Lower leg skin (tissue), 4 donors: ENCODE measurements at regions not wholly inside any gene's neighbourhood (a gene's known extent, or its start where the extent isn't known, plus 50 kb on each side); places are given as distances from the start of the nearest gene placed in this dataset.

ENCODE experiments used
- DNase-seq, 2 donors: peaks; one replicate each; pipeline ENCODE4 v3.0.0-alpha.2; 2019; ENCODE audit warnings: low spot score in 2 of 2
- H3K4me3 ChIP-seq: fragments of 200-600 bp; sonication (generic); 2 replicates; pipeline ENCODE4 v1.5.1; 2017; ENCODE audit warnings: mild to moderate bottlenecking, low read depth; ENCODE audit not compliant: poor library complexity, severe bottlenecking
- CTCF ChIP-seq, 3 donors: fragments of 450-650 bp; IDR thresholded peaks; one replicate each; pipeline ENCODE4 v1.5.1; 2016; ENCODE audit warnings: antibody characterized with exemption in 3 of 3, mild to moderate bottlenecking in 3 of 3, moderate library complexity in 2 of 3
- POLR2A ChIP-seq, 2 donors: fragments of 450-650 bp; IDR thresholded peaks; one replicate each; pipeline ENCODE4 v1.6.1; 2016 to 2017; ENCODE audit warnings: antibody characterized with exemption in 2 of 2, mild to moderate bottlenecking in 1 of 2, moderate library complexity in 1 of 2
- WGBS, 2 donors: methylation state at CpG; one replicate each; pipeline ENCODE4 v1.1.5; 2018; 5-methylcytosine and 5-hydroxymethylcytosine counted together
- intact Hi-C: fragments of 100-400 bp; cut with DNase I; formaldehyde crosslinking; loops from one replicate; pipeline ENCODE4 v1.15.0; 2023; ENCODE audit warnings: low total_unique reads

- TF ChIP-seq POLR2A (IDR thresholded peaks at IDR 0.05) (no peak), CTCF (IDR thresholded peaks at IDR 0.05) (no peak)
- no peak overlapping the region for H3K4me3 ChIP-seq
- intact Hi-C loops, result no loop called here
- WGBS, 2 donors, result 89% methylated on average over 1 of the region's 1 CpG
- no peak for DNase-seq
These were observed 827.0 kb downstream of the AACS start for GRCh38 chr12:125892276-125892675.

GRCh38 chr12:125902991-125903390 lies 837.8 kb downstream of the AACS start:
- no peak for DNase-seq
- 60 to 81% methylated on average over 2 of the region's 2 CpGs for WGBS, 2 donors
- H3K4me3 ChIP-seq, result no peak overlapping the region
- TF ChIP-seq POLR2A (IDR thresholded peaks at IDR 0.05) (no peak), CTCF (IDR thresholded peaks at IDR 0.05) (no peak)
- intact Hi-C loops, result no loop called here

GRCh38 chr12:125907351-125907750 lies 842.1 kb downstream of the AACS start:
- no peak overlapping the region for H3K4me3 ChIP-seq
- intact Hi-C loops, result no loop called here
- DNase-seq, result no peak
- WGBS, 2 donors, result 77 to 78% methylated on average over 3 of the region's 3 CpGs
- TF ChIP-seq CTCF (IDR thresholded peaks at IDR 0.05) (no peak), POLR2A (IDR thresholded peaks at IDR 0.05) (no peak)

GRCh38 chr12:125919856-125920470 lies 854.7 kb downstream of the AACS start:
- WGBS, 2 donors, result 65 to 67% methylated on average over 12 of the region's 12 CpGs
- DNase-seq, result no peak
- intact Hi-C loops, result no loop called here
- TF ChIP-seq POLR2A (IDR thresholded peaks at IDR 0.05), result no peak
- no peak for TF ChIP-seq CTCF (IDR thresholded peaks at IDR 0.05)
- no peak overlapping the region for H3K4me3 ChIP-seq

- intact Hi-C loops, result no loop called here
- WGBS, 2 donors, result 64 to 76% methylated on average over 5 of the region's 5 CpGs
- no peak overlapping the region for H3K4me3 ChIP-seq
- DNase-seq, result no peak
- TF ChIP-seq CTCF (IDR thresholded peaks at IDR 0.05) (no peak), POLR2A (IDR thresholded peaks at IDR 0.05) (no peak)
These were observed 857.1 kb downstream of the AACS start for GRCh38 chr12:125922330-125922729.

GRCh38 chr12:125936502-125936901 lies 871.3 kb downstream of the AACS start:
- WGBS, 2 donors, result 86 to 100% methylated on average over 1 of the region's 1 CpG
- H3K4me3 ChIP-seq, result no peak overlapping the region
- no peak for DNase-seq
- no peak for TF ChIP-seq POLR2A (IDR thresholded peaks at IDR 0.05)
- intact Hi-C loops, result no loop called here
